GM19372 (cell line): ENCODE measurements at regions not wholly inside any gene's neighbourhood (a gene's known extent, or its start where the extent isn't known, plus 50 kb on each side); places are given as distances from the start of the nearest gene placed in this dataset.

ENCODE experiments used
- ATAC-seq: cut with Tn5 transposase; IDR thresholded peaks from one replicate; pipeline ENCODE4 v1.9.1; 2021; ENCODE audit warnings: mild to moderate bottlenecking, low read depth, moderate library complexity; ENCODE audit not compliant: unreplicated experiment

DNA sequence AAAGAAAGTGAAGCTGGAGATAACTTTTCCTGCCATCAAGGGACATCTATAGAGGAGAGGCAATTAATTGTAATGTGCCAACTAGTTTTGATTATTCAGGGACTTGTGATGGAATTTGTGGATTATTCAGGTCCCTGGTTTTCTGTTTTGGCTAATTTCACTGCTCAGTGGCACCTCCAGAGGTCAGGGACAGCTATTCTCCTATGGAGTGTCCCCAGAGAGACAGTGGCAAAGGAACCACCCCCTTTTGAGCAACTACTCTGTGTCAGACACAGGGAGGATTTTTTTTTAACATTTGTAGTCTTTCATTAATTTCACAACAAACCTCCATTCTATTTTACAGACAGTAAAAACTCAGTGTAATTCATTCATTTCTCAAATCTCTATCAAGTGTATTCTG is 206.0 kb upstream of the SPRED2 start:
- ATAC-seq: no peak

DNA sequence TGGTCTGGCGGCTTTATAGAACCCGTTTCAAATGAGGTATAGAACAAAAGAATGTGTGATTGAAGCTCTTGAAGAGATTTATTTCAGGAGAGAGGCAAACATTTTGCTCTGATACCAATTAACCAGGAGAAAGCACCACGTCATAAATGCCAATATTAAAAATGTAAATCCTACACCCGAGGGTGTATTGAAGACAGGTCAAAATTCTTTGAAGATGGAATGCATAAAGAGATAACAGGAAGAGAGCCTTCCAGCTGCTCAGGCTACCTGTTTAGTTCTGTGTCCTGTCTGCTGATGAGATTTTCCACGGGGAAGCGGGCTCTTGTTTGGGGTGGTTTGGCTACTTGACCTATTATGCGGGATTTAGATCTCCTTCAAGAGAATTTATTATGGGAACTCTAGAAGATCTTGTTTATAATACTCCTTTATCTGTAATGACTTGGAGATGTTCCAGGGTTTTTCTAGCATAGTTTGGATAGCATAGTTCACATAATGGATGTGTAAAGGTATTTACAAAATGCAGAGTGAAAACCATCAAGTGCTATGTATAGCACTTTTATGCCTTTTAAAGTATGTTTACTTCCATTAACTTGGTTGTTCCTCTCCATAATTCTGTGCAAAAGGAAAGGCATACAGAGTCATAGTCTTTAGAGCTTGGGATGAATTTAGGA is 204.5 kb upstream of the SPRED2 start:
- ATAC-seq: no peak

GRCh38 chr2:65636024-65636423 is 203.6 kb upstream of the SPRED2 start:
- no peak for ATAC-seq

DNA sequence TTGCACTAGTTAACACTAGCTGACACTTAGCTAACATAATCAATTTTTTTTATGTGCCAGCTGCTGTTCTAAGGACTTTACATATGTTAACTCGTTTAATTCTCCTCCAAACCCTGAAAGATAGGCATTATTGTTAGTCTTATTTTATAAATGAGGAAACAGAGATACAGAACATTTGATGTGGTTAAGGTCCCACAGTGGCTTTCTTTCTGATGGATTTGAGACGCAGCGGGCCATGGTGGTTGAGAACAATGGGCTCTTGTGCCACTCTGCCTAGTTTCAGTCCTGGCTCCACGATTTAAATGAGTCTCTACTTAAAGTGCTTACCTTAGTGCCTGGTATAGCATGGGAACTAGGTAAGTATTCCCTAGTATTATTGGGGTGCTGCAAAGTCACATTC is 201.9 kb upstream of the SPRED2 start:
- ATAC-seq: no peak

DNA sequence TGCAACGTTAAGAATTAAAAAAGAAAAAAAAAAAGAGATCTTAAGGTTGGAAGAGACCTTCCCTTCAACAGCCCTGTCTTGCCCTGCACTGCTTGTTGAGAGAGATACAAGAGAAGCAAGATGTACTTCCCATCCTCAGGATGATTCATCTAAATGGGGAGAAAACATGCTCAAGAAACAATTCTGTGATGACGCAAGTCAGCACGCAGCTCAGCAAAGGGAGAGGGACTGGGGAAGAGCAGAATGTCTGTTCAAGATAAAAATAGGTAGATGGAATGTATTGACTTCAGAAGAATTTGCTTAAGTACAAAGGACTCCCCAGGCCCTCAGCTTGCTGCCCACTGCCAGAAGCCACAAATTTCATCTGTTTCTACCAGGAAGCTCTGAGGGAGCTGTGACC is 198.2 kb upstream of the SPRED2 start:
- no peak for ATAC-seq

DNA sequence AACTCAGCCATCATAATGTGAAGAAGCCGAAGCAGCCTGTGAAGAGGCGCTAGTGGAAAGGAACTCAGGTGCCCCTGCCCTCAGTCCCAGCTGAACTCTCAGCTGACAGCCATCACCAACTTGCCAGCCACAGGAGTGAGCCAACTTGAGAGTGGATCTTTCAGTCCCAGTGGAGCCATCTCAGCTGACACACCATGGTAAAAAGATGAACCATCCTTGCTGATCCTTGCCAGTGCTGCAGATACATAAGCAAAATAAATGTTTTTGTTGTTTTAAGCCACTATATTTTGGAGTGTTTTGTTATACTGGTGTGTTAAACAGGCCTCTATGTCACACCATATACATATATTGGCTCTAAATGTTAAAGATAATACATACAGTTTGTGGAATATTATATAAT is 195.8 kb upstream of the SPRED2 start:
- no peak for ATAC-seq

GRCh38 chr2:65626831-65627230 is 194.4 kb upstream of the SPRED2 start:
- ATAC-seq: no peak

DNA sequence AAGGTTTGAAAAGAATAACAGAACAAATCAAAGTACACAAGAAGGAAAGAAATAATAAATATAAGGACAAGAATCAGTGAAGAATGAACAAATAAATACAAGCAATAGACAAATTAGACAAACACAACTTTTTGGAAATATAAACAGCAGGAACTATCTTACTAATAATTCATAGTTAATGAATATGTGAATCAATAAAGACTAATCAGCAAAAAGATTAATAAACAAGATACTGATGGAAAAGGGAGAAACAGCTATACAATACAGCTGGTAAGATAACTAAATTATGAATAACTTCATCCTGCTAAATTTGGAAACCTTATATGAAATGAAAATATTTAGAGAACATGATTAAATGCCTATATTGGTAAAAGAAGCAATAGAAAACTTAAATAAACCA is 193.6 kb upstream of the SPRED2 start:
- ATAC-seq: no peak

DNA sequence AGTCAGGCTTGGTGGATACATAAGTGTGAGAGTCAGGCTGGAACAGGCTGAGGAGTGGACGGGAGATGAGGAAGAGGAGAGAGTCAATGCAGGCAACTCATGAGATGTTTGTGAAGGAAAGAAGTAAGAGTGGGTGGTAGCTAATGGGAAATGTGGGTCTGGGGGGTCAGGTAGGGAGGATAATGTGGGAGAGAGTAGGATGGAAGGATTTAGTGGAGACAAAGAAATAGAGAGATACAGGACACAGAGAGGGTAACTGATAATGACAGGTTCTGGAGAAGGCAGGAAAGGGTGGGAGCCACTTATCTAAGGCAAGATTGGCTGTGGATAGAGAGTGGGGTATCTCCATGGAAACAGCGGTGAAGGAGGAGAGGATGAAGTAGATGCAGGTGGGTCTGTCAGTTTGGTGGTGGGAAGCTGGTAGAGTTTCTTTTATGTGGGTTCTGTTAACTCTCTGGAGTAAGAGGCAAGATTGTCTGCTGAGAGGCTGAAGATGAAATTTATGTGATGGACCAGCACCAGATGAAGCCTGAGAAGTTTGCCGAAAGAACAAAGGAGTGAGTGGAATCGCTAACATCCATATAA is 190.6 kb upstream of the SPRED2 start:
- ATAC-seq: no peak

GRCh38 chr2:65622499-65622898 is 190.1 kb upstream of the SPRED2 start:
- no peak for ATAC-seq

DNA sequence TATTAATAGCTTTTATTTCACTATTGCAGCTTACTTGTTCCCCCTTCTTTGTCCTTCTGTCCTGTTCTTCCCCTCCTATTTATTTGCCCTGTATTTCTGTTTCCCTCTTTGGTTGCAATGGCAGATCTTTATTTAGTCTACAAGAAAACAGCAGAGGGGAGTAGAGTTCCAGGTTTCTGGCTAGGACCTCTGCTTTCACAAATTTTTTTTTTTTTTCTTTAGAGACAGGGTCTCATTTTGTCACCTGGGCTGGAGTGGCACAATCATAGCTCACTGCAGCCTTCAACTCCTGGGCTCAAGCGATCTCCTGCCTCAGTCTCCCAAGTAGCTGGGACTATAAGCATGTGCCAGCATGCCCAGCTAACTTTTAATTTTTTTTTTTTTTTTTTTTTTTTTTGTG is 188.1 kb upstream of the SPRED2 start:
- no peak for ATAC-seq

- no peak for ATAC-seq
Measured at GRCh38 chr2:65620026-65620425, 187.6 kb upstream of the SPRED2 start.

DNA sequence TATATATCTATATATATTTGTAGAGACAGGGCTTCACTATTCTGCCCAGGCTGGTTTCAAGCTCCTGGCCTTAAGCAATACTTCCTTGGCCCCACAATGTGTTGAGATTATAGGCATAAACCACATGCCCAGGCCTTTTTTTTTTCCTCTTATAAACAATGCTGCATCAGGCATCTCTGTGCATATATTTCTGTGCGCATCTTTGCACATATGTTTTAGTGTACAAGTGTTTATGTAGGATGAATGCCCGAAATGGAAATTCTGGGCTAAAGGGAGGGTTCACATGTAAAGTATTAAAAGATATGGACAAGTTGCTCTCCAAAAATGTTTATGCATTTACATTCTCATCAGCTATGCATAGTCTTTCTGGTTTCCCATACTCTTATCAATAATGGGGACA is 183.2 kb upstream of the SPRED2 start:
- no peak for ATAC-seq

DNA sequence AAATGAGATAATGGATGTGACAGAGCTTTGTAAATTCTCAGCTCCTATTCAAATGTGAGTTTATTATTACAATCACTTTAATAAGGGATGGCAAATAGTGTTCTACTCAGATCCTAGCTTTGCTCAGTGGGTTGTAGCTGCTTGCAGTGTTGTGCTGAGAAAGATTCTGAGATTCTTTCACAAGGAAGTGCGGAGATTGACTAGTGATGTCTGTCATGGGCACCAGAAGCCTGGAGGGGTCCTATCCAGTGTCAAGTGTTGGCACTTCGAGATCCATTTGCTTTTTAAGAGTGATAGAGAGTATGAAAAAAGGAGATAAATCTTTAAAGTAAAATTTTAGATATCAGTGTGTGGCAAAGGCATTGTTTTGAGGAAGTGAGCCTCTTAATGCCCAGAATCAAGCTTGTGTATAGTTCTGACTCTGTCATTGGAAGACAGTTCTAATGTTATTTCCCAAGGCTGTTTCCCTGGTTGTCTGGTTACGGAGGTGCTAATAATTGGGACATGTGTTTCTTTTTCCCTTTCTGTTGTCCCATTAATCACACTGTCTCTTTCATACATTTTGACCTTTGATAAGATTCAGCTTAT is 181.7 kb upstream of the SPRED2 start:
- ATAC-seq: no peak

DNA sequence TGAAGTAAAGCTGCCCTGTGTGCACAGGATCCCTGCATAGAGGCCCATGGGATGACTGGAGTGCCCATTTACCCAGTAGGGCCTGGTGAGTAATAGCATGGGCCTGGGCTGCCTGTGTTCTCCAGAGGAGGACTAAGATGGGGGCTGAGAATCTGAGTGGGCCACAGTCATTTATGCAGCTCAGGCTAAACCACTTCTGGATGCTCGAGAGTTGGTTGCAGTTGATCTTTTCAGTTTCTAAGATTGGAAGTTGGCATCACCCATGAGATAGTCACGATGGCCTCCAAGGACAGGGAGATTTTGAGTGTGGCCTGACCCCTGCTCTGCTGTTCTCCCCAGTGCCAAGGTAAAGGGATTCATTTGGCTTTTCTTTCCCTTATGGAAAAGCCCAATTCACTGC is 179.1 kb upstream of the SPRED2 start:
- ATAC-seq: no peak

GRCh38 chr2:65608916-65609315 is 176.5 kb upstream of the SPRED2 start:
- ATAC-seq: no peak

DNA sequence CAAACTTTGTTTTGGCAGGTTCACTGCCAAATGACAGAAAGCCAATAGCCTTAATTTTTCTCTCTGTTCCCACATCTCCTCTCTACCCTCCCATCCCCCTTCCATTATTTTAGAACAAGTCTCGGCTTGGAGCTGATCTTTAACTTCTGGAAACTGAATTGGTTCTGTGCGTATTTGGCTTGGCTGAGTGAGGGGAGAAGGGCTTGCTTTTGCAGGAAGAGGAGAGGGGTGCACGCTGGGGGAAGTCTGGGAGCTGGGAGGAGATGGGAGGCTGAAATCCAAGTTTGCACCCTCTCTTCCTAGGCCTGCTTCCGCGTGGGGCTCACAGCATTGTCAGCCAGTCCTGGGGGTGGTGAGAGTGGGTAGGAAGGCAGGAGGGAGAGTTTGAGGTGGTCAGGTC is 176.1 kb upstream of the SPRED2 start:
- no peak for ATAC-seq

DNA sequence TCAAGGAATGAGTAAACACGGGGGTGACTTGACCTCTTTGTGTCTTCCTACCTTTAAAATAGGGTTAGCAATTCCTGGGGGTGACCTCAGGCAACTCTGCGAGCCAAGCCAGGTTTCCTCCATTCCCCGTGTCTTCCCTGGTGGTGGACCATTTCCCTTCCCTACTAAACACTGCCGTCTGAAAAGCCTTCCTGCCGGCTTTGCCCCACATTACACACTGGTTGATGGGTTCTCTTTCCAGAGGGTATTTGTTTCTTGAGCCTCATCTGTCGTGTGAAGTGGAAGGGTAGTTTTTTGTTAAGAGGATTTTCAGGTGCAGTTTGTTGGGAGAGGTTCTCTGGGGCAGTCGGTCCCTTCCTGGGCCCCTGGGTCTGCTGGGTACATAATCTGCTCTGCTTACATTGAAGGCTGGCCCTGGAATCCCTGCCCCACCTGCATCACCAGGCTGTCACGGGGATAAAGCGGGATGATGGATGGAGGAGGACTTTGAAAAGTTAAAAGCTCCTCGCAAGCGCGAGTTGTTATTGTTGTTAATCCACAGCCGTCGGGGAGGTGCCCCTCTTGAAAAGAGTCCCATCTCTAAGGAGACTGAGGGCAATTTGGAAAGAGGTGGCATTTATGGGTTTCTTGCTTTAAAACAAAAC is 175.4 kb upstream of the SPRED2 start:
- ATAC-seq: no peak

- peak; percentile 31 for ATAC-seq
Measured at GRCh38 chr2:65605743-65606058, 173.3 kb upstream of the SPRED2 start.

GRCh38 chr2:65605058-65605742 is 172.8 kb upstream of the SPRED2 start:
- ATAC-seq: no peak

DNA sequence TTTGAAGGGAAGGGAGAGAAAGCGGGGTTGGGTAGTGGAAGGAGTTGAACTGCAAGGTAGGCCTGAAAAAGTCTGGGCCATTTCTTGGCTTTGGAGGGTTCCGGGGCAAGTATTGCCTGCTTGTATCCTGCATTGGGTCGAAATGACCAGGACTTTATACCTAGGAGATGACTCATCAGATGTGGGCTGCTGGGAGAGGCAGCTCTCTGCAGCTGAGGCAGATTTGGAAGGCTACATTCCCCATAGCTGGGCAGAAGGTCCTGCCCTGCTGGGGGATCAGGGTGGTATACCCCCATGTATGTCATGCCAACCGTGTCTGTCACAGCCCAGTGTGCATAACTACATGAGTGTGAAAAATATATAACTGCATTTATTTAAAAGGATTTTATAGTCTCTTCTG is 171.8 kb upstream of the SPRED2 start:
- ATAC-seq: no peak
